Vagina (tissue), 2 donors: ENCODE measurements at regions not wholly inside any gene's neighbourhood (a gene's known extent, or its start where the extent isn't known, plus 50 kb on each side); places are given as distances from the start of the nearest gene placed in this dataset.

ENCODE experiments used
- DNase-seq, 2 donors: peaks; one replicate each; pipeline ENCODE4 v3.0.0-alpha.2; 2017; ENCODE audit errors: extremely low spot score in 2 of 2
- H3K27ac ChIP-seq: fragments of 200-600 bp; sonication (generic); one replicate; pipeline ENCODE4 v1.5.1; 2019
- H3K27me3 ChIP-seq: fragments of 200-600 bp; sonication (generic); one replicate; pipeline ENCODE4 v1.5.1; 2019
- H3K36me3 ChIP-seq, 2 donors: fragments of 200-600 bp; sonication (generic); one replicate each; pipeline ENCODE4 v1.5.1; 2017 to 2019
- H3K4me1 ChIP-seq: fragments of 200-600 bp; sonication (generic); one replicate; pipeline ENCODE4 v1.5.1; 2019
- H3K4me3 ChIP-seq, 2 donors: fragments of 200-600 bp; sonication (generic); 1 replicate in 1 of 2; 2 replicates in 1 of 2; pipeline ENCODE4 v1.5.1; 2016 to 2019
- H3K9me3 ChIP-seq: fragments of 200-600 bp; sonication (generic); one replicate; pipeline ENCODE4 v1.5.1; 2019
- POLR2A ChIP-seq, 2 donors: fragments of 450-650 bp; IDR thresholded peaks; one replicate each; pipeline ENCODE4 v1.6.1; 2017; ENCODE audit warnings: antibody characterized with exemption in 2 of 2, mild to moderate bottlenecking in 2 of 2, moderate library complexity in 2 of 2
- POLR2AphosphoS5 ChIP-seq, 2 donors: sonication (generic); formaldehyde crosslinking; IDR thresholded peaks; one replicate each; pipeline ENCODE4 v1.9.0; 2017; ENCODE audit warnings: antibody characterized with exemption in 2 of 2, mild to moderate bottlenecking in 2 of 2, low read depth in 1 of 2; ENCODE audit not compliant: insufficient read depth in 1 of 2
- intact Hi-C: fragments of 100-400 bp; cut with DNase I; formaldehyde crosslinking; loops from one replicate; pipeline ENCODE4 v1.15.1; 2023
- TF ChIP-seq, protein P1 (sequence below), 3 experiments: fragments of 450-650 bp in 2 of 3; fragments of 200-600 bp in 1 of 3; sonication (generic) in 1 of 3; IDR thresholded peaks; one replicate each; pipeline ENCODE4 v1.5.1; 2017 to 2019; ENCODE audit warnings: antibody characterized with exemption in 3 of 3, mild to moderate bottlenecking in 2 of 3, moderate library complexity in 2 of 3

DNA sequence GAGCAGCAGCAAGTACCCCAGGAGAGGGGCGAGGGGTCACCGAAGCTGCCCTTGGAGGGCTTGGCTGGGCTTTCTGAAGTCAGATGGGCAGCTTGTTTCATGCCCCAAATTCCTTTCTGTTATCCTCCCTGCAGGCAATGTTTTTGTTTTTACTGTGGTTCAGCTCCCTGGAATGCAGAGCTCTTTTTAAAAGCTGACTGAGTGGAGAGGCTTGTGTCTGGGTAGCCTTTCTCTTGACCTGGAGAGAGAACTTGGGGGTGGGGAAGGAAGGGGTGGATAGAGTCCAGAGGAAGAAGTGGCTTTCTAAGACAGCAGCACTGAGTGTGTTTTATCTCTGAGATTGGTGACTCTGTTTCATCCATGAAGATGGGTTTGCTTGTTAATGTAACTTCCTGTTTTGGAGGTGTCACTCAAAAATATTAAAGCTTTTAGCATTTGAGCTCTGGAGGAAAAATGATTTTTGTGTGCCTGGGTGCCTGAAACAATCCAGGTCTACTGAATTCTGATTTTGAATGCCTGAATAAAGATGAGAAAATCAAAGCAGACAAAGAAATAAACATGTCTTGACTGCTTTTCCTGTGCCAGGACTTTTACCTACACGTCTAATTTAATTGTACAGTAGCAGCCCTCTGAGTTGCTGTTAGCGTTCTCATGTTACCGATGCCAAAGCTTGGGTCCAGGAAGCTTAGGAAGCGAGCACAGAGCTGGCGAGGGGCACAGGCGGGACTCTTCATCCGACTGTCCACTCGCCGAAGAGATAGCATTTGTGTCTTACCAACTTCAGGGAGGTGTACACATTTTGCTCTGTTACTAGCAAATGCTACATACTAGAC, 78.2 kb upstream of the EEF1E1 start:
- no peak for DNase-seq
- H3K27me3 ChIP-seq = no peaks in the 10 kb centered on the region
- H3K36me3 ChIP-seq = no peaks in the 10 kb centered on the region
- TF ChIP-seq POLR2A (IDR thresholded peaks at IDR 0.05) = no peak
- TF ChIP-seq, protein P1, sequence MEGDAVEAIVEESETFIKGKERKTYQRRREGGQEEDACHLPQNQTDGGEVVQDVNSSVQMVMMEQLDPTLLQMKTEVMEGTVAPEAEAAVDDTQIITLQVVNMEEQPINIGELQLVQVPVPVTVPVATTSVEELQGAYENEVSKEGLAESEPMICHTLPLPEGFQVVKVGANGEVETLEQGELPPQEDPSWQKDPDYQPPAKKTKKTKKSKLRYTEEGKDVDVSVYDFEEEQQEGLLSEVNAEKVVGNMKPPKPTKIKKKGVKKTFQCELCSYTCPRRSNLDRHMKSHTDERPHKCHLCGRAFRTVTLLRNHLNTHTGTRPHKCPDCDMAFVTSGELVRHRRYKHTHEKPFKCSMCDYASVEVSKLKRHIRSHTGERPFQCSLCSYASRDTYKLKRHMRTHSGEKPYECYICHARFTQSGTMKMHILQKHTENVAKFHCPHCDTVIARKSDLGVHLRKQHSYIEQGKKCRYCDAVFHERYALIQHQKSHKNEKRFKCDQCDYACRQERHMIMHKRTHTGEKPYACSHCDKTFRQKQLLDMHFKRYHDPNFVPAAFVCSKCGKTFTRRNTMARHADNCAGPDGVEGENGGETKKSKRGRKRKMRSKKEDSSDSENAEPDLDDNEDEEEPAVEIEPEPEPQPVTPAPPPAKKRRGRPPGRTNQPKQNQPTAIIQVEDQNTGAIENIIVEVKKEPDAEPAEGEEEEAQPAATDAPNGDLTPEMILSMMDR (IDR thresholded peaks at IDR 0.05) = no peak
- intact Hi-C loops = no loop called here
- no peaks in the 10 kb centered on the region for H3K9me3 ChIP-seq
- no peak overlapping the region for H3K4me3 ChIP-seq
- no peak overlapping the region for H3K27ac ChIP-seq
- H3K4me1 ChIP-seq = peaks cover 20% of the 10 kb centered on the region

DNA sequence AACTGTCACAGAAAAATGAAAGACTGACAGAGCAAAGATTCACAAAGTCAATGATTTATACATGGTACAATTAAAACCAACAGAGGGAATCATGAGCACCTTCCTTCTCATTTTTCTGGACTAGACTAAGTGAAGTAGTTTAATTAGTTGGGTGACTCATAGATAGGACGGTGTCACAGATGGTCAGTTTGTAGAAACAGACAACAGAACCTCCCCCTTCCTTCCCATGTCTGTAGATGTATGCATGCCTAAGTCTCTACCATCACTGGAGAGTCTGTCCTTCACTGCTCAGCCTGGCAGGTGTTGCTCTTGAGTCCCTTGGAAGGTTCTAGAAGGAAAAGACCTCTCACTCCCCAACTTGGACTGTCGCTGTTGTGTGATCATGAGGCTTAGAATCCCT, 75.4 kb upstream of the EEF1E1 start:
- Histone ChIP-seq H3K27me3 (no peaks in the 10 kb centered on the region), H3K9me3 (no peaks in the 10 kb centered on the region), H3K4me1 (peaks cover 16% of the 10 kb centered on the region), H3K36me3 (no peaks in the 10 kb centered on the region), H3K4me3 (no peak overlapping the region), H3K27ac (no peak overlapping the region)
- DNase-seq = no peak
- intact Hi-C loops = no loop called here
- TF ChIP-seq, protein P1 (IDR thresholded peaks at IDR 0.05) = no peak
- TF ChIP-seq POLR2A (IDR thresholded peaks at IDR 0.05) (no peak), POLR2AphosphoS5 (IDR thresholded peaks at IDR 0.05; ENCODE audit: insufficient read depth in 1 of 2, low read depth in 1 of 2) (no peak)

DNA sequence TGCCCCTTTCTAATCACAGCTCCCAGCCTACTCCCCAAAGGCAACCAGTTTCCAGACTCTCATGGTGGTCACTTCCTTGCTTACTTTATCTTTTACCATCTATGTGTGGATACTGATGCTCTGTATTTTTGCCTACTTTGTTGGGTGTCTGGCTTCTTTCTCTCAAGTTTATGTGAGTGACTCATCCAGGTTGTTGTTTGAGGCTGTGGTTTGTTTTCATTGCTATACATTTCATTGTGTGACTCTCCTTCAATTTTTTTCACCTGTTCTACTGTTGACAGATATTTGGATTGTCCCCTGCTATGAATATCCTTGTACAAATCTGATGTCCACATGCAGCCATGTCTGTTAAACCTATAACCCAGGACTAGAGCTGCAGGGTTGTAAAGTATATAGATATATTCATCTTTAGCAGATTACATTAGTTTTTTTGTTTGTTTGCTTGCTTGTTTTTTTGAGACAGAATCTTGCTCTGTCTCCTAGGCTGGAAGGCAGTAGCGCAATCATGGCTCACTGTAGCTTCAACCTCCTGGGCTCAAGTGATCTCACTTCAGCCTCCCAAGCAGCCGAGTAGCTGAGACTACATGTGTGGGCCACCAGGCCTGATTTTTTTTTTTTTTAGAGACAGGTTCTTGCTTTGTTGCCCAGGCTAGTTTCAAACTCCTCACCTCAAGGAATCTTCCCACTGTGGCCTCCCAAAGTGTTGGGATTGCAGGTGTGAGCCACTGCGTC, 72.9 kb upstream of the EEF1E1 start:
- H3K9me3 ChIP-seq = no peaks in the 10 kb centered on the region
- H3K27me3 ChIP-seq = no peaks in the 10 kb centered on the region
- no peak overlapping the region for H3K4me3 ChIP-seq
- no peaks in the 10 kb centered on the region for H3K36me3 ChIP-seq
- intact Hi-C loops = no loop called here
- no peaks in the 10 kb centered on the region for H3K4me1 ChIP-seq
- no peak for TF ChIP-seq POLR2AphosphoS5 (IDR thresholded peaks at IDR 0.05; ENCODE audit: insufficient read depth in 1 of 2, low read depth in 1 of 2)
- TF ChIP-seq, protein P1 (IDR thresholded peaks at IDR 0.05) = no peak
- TF ChIP-seq POLR2A (IDR thresholded peaks at IDR 0.05) = no peak
- DNase-seq = no peak
- H3K27ac ChIP-seq = no peak overlapping the region

- H3K4me3 ChIP-seq = no peak overlapping the region
- intact Hi-C loops = no loop called here
- no peaks in the 10 kb centered on the region for H3K4me1 ChIP-seq
- no peak for TF ChIP-seq POLR2A (IDR thresholded peaks at IDR 0.05)
- TF ChIP-seq POLR2AphosphoS5 (IDR thresholded peaks at IDR 0.05; ENCODE audit: insufficient read depth in 1 of 2, low read depth in 1 of 2) = no peak
- TF ChIP-seq, protein P1 (IDR thresholded peaks at IDR 0.05) = no peak
- H3K36me3 ChIP-seq = no peaks in the 10 kb centered on the region
- DNase-seq = no peak
- no peaks in the 10 kb centered on the region for H3K9me3 ChIP-seq
- no peaks in the 10 kb centered on the region for H3K27me3 ChIP-seq
- no peak overlapping the region for H3K27ac ChIP-seq
Measured at GRCh38 chr6:8174571-8174970, 72.2 kb upstream of the EEF1E1 start.

DNA sequence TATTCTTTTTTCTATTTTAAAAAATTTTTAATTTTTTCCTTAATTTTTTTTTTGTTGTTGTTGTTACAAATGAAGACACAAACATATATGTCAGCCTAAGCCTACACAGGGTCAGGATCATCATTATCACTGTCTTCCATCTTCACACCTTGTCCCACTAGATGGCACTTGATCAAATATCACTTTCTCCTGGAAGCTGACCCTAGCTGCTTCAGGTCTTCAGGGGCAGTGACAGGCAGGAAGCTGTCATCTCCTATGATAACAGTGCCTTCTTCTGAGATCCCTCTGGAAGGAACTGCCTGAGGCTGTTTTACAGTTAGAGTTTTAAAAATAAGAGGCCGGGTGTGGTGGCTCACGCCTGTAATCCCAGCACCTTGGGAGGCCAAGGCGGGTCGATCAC, 70.2 kb upstream of the EEF1E1 start:
- H3K4me3 ChIP-seq = no peak overlapping the region
- TF ChIP-seq POLR2A (IDR thresholded peaks at IDR 0.05) = no peak
- no peak for TF ChIP-seq POLR2AphosphoS5 (IDR thresholded peaks at IDR 0.05; ENCODE audit: insufficient read depth in 1 of 2, low read depth in 1 of 2)
- TF ChIP-seq, protein P1 (IDR thresholded peaks at IDR 0.05) = no peak
- no peaks in the 10 kb centered on the region for H3K4me1 ChIP-seq
- no peaks in the 10 kb centered on the region for H3K9me3 ChIP-seq
- no peaks in the 10 kb centered on the region for H3K27me3 ChIP-seq
- no peak overlapping the region for H3K27ac ChIP-seq
- DNase-seq = no peak
- no peaks in the 10 kb centered on the region for H3K36me3 ChIP-seq
- intact Hi-C loops = no loop called here
